Endodermal cell (in vitro differentiated cells): ENCODE measurements at regions not wholly inside any gene's neighbourhood (a gene's known extent, or its start where the extent isn't known, plus 50 kb on each side); places are given as distances from the start of the nearest gene placed in this dataset.
"Not testable (repeated sequence)": the region's sequence is repeated elsewhere in the genome, so short reads cannot be mapped to it uniquely, and the experiment has no call there.

Source experiments
- DNase-seq: peaks from one replicate; pipeline ENCODE4 v3.0.0-alpha.2; 2017
- H3K27ac ChIP-seq: 2 replicates; pipeline ENCODE4 v1.5.1; 2013; ENCODE audit warnings: mild to moderate bottlenecking, low read depth, low read length, moderate library complexity
- H3K27me3 ChIP-seq: 2 replicates; pipeline ENCODE4 v1.6.1; 2013; ENCODE audit warnings: mild to moderate bottlenecking, low read length, moderate library complexity; ENCODE audit not compliant: insufficient read depth, control insufficient read depth, poor library complexity, severe bottlenecking
- H3K36me3 ChIP-seq: 2 replicates; pipeline ENCODE4 v1.7.0; 2013; ENCODE audit warnings: mild to moderate bottlenecking, low read length, moderate library complexity; ENCODE audit not compliant: control insufficient read depth, insufficient read depth
- H3K4me1 ChIP-seq: one replicate; pipeline ENCODE4 v1.7.0; 2013; ENCODE audit warnings: low read length; ENCODE audit not compliant: control insufficient read depth, insufficient read depth
- H3K4me3 ChIP-seq: 2 replicates; pipeline ENCODE4 v1.5.1; 2013; ENCODE audit warnings: mild to moderate bottlenecking, low read length, moderate library complexity
- H3K9ac ChIP-seq: 2 replicates; pipeline ENCODE4 v1.6.1; 2013; ENCODE audit warnings: mild to moderate bottlenecking, low read length, moderate library complexity; ENCODE audit not compliant: poor library complexity, severe bottlenecking; ENCODE audit errors: extremely low read depth
- H3K9me3 ChIP-seq: 2 replicates; pipeline ENCODE4 v1.6.1; 2013; ENCODE audit warnings: mild to moderate bottlenecking, low read length, moderate library complexity; ENCODE audit not compliant: control insufficient read depth
- H3K27ac Mint-ChIP-seq: 2 replicates; pipeline ENCODE4 v1.8.0; 2020; ENCODE audit warnings: mixed read lengths
- H3K27me3 Mint-ChIP-seq: 2 replicates; pipeline ENCODE4 v1.8.0; 2021; ENCODE audit warnings: mild to moderate bottlenecking, mixed read lengths; ENCODE audit not compliant: insufficient read depth
- H3K36me3 Mint-ChIP-seq: 2 replicates; pipeline ENCODE4 v1.8.0; 2020; ENCODE audit warnings: low read depth, mixed read lengths
- H3K4me1 Mint-ChIP-seq: 2 replicates; pipeline ENCODE4 v1.8.0; 2020; ENCODE audit warnings: mixed read lengths
- H3K4me3 Mint-ChIP-seq: 2 replicates; pipeline ENCODE4 v1.8.0; 2020; ENCODE audit warnings: mild to moderate bottlenecking, moderate library complexity, mixed read lengths
- H3K9me3 Mint-ChIP-seq: 2 replicates; pipeline ENCODE4 v1.8.0; 2020; ENCODE audit warnings: mild to moderate bottlenecking, mixed read lengths
- CTCF ChIP-seq: fragments of 200-600 bp; sonication (generic); conservative IDR thresholded peaks from 2 replicates; pipeline ENCODE4 v1.5.0; 2021; ENCODE audit warnings: antibody characterized with exemption, mild to moderate bottlenecking
- WGBS, 2 experiments: methylation state at CpG; one replicate each; pipeline versions ENCODE4 v1.1.5 to v1.1.7; 2013; ENCODE audit warnings: missing lambda C conversion rate in 2 of 2, mixed read lengths in 1 of 2; ENCODE audit not compliant: insufficient coverage in 1 of 2, insufficient read length in 1 of 2; 5-methylcytosine and 5-hydroxymethylcytosine counted together

- Histone ChIP-seq H3K27ac (no peak overlapping the region), H3K27me3 (no peaks in the 10 kb centered on the region), H3K36me3 (no peaks in the 10 kb centered on the region), H3K9me3 (peaks cover 89% of the 10 kb centered on the region), H3K9ac (no peak overlapping the region), H3K4me1 (no peaks in the 10 kb centered on the region), H3K4me3 (peak overlapping the region; percentile 45)
- H3K27ac Mint-ChIP-seq: no peak overlapping the region
- H3K9me3 Mint-ChIP-seq: peaks cover 78% of the 10 kb centered on the region
- H3K27me3 Mint-ChIP-seq: no peaks in the 10 kb centered on the region
- H3K36me3 Mint-ChIP-seq: no peaks in the 10 kb centered on the region
- DNase-seq: no peak
- peak; percentile 18 for TF ChIP-seq CTCF
- no peak overlapping the region for H3K4me3 Mint-ChIP-seq
- H3K4me1 Mint-ChIP-seq: no peaks in the 10 kb centered on the region
- WGBS, 2 experiments: 65 to 74% methylated on average over 9 to 12 of the region's 12 CpGs
These were observed 1004.2 kb downstream of the TMEM121 start for GRCh38 chr14:106530423-106531107.

DNA sequence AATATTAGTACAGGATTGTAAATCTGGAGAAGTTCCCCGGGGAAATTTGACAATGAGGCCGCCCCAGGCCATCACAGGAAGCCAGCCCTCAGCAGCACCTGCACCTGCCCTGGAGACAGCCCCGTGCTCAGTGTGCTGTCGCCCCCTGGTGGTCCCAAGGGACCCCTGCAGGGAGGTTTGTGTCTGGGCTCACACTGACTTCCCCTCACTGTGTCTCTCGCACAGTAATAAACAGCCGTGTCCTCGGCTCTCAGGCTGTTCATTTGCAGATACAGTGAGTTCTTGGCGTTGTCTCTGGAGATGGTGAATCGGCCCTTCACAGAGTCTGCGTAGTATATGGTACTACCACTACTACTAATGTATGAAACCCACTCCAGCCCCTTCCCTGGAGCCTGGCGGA, 1011.2 kb downstream of the TMEM121 start:
- not testable (repeated sequence) for H3K27me3 Mint-ChIP-seq, DNase-seq, H3K27me3 ChIP-seq, H3K27ac Mint-ChIP-seq, H3K36me3 Mint-ChIP-seq, H3K4me1 Mint-ChIP-seq, H3K27ac ChIP-seq, H3K36me3 ChIP-seq, H3K4me3 ChIP-seq, H3K4me3 Mint-ChIP-seq, H3K4me1 ChIP-seq, H3K9ac ChIP-seq
- peaks cover 66% of the 10 kb centered on the region for H3K9me3 ChIP-seq
- WGBS, 2 experiments: 60% methylated on average over 6 of the region's 11 CpGs; no CpG with 5 or more reads in 1 of the 2 experiments
- peaks cover 90% of the 10 kb centered on the region for H3K9me3 Mint-ChIP-seq

DNA sequence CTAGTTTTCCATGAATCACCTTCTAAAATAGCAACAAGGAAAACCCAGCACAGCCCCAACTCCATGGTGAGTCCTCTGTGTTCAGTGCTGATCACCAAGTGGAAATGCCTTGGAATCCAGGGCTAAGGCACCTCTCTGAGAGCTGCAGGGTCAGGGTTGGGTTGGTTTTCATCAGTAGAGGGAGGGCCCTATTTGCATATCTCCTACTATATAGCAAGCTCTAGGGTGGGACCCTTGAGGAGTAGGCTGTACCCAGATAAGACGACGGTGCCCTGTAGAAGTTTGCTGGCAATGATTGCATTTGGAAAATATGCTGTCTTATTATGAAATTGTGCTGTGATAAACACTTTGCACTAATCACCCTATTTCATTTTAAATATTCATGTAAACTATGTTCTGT, 1011.8 kb downstream of the TMEM121 start:
- Mint-ChIP-seq H3K4me3 (no peak overlapping the region), H3K27ac (no peak overlapping the region), H3K9me3 (peaks cover 90% of the 10 kb centered on the region), H3K36me3 (no peaks in the 10 kb centered on the region), H3K27me3 (no peaks in the 10 kb centered on the region), H3K4me1 (no peaks in the 10 kb centered on the region)
- no peak for DNase-seq
- Histone ChIP-seq H3K9me3 (peaks cover 68% of the 10 kb centered on the region), H3K27me3 (no peaks in the 10 kb centered on the region), H3K4me3 (no peak overlapping the region), H3K4me1 (no peaks in the 10 kb centered on the region), H3K27ac (no peak overlapping the region), H3K36me3 (no peaks in the 10 kb centered on the region), H3K9ac (no peak overlapping the region)
- no peak for TF ChIP-seq CTCF
- WGBS, 2 experiments: 92% methylated on average over 2 of the region's 2 CpGs; no CpG with 5 or more reads in 1 of the 2 experiments
